ENCODE measurements at regions not wholly inside any gene's neighbourhood (a gene's known extent, or its start where the extent isn't known, plus 50 kb on each side); places are given as distances from the start of the nearest gene placed in this dataset.

- no peak for TF ChIP-seq CTCF (IDR thresholded peaks at IDR 0.05)
- TF ChIP-seq POLR2A (IDR thresholded peaks at IDR 0.05), result no peak
- no peak for TF ChIP-seq POLR2AphosphoS5 (IDR thresholded peaks at IDR 0.05)
- TF ChIP-seq EP300 (IDR thresholded peaks at IDR 0.05), result no peak
These were observed 158.1 kb upstream of the PHF14 start for GRCh38 chr7:10815546-10815945.
